Activated T-cell treated with anti-CD3 and anti-CD28 coated beads, Interleukin-2, amount 50 U/mL, for 48 hours (primary cell): ENCODE measurements at regions not wholly inside any gene's neighbourhood (a gene's known extent, or its start where the extent isn't known, plus 50 kb on each side); places are given as distances from the start of the nearest gene placed in this dataset.

ENCODE experiments used
- DNase-seq, 2 experiments: peaks; one replicate each; pipeline ENCODE4 v3.0.0-alpha.2; 2020

DNA sequence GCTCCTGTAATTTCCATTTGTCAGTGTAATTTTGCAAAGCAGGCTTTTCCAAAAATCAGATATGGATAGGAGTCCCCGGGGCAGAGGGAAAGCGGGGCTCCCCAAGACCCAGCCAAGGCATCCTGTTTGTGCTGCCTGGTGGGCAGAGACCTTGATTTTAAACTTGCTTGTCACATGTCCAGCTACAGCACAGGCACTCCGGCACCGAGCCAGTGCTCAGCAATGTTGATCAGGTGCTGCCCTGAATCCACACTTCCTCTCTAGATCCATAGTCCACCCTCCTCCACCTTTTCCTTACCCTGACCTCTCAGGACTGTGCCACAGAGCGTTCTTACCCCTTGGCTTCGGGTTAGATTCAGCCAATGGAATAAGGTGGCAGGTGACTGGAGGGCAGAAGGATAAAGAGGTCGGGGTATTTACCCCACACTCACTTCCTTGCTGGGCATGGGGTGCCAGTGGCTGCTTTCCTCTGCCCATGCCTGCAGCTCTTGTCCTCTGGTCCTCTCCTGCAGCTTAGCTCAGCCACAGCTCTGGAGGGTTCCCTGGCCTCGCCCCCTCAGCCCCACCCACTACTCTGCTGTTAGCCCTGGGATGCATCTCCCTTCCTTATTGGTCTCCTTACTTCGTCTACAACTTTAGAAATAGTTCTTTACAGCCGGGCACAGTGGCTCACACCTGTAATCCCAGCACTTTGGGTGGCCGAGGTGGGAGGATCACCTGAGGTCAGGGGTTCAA lies 80.1 kb downstream of the IRF2BPL start:
- no peak for DNase-seq

DNA sequence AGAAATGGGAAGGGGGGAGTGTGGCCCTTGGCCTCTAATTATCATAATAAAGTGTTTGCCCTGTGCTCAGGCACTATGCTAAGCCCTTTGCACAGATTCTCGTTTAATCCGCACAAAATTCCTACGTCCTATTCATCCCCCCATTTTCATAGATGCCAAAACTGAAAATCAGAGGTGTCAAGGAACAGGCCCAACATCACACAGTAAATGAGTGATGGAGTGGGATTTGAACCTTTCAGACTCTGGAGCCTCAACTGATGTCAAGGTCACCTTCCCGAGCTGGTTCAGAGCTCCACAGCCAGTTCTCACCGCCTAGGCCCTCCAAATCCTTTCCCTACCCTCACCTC lies 80.7 kb downstream of the IRF2BPL start:
- no peak for DNase-seq

DNA sequence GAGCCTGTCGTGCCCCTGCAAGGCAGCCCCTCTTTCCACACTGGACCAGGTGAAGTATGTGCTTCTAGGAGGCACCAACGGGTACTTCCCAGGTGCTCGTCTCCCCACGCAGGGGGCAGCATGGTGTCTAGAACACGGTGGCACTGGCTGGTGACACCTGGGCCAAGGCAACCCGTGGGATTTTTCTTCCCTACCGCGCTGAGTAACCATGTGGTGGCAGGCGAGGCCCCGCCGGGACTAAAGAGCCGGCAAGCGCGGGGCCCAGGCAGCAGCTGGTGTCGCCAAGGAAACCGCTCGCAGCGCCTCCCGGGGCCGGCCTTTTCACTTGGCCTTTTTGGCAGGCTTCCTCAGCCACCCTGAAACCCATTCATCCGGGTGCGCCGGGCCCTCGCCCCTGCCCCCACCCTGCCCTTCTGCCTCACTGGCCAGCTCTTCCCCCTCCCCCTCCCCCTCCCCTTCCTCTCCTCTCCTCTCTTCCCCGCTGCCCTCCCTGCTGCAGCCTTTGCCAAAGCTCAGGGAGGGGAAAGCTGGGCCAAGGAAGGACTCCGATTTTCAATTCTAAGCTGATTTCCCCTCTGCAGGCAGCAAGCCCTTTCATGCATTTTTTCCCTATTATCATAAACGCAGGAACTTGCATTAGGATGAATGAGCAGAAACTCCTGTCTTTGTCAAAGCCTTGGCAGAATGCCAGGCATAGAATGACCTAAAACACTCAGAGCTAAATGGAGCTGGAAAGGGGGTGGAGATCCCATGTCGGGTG lies 81.2 kb downstream of the IRF2BPL start:
- peak; percentile 82 to 87 for DNase-seq

DNA sequence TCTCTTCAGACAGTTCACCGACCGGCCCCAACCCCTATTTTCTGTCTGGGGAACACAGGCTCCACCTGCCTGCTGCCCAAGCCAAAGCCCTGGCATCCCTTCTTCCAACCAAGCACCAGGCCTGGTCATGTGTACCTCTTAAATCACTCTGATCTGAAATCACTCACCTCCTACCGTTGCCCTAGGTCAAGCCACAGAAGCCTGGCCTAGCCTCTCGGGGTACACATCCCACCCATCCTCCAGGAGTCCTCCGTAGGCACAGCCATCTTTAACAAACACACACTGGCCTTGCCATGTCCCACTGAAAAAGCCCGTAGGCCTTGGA lies 81.8 kb downstream of the IRF2BPL start:
- DNase-seq: no peak

DNA sequence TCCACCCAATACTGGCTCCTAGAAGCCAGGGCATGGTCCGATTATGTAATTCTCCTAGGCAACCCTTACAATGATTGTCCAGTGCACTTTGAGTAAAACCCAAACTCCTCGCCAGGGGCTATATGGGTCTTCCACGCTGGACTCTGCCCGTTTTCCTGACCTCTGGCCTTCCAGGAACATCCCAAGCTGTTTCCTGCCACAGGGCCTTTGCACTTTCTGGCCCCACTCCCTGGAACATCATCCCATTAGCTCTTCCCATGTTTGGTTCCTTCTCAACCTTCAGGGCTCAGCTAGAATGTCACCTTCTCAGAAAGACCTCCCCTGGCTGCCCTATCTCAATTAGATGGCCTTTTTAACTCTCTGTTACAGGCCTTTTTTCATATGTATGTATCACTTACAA lies 85.4 kb downstream of the IRF2BPL start:
- DNase-seq: no peak

DNA sequence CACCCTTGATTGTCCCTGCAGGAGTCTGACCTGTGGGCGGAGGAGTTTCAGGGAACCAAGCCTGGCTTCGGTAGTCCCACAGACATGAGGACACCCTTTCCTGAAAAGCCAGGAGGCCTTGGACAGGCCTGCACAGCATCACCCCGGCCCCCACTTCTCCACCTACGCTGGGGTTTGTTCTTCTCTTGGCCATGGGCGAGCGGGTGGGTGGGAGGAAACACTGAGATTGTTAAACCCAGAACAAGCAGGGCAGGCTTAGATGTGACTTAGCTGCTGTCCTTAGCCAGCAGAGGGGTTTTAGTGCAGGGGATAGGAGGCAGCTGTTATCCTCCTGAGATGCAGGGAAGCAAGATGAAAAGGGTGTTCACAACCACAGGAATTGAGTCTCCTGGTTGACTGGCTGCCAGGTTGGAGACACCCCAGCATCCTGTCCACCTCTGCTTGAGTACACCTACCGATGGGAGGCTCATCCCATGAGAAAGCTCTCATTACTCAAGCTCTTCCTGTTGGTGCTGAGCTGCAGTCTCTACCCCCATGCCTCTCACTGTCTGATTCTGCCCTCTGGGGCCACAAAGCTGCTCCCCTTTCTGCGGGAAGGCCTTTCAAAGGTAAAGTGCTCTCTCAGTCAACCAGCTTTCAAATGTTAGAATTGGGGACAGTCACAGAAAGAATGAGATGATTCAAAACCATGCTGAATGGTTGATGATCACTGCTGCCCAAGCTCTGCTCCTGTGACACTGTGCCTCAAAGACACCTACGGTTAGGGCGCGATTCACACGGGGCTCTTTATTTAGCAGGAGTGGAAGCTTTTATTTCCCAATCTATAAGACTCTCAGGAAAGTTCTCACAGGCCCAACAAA lies 86.3 kb downstream of the IRF2BPL start:
- no peak for DNase-seq

DNA sequence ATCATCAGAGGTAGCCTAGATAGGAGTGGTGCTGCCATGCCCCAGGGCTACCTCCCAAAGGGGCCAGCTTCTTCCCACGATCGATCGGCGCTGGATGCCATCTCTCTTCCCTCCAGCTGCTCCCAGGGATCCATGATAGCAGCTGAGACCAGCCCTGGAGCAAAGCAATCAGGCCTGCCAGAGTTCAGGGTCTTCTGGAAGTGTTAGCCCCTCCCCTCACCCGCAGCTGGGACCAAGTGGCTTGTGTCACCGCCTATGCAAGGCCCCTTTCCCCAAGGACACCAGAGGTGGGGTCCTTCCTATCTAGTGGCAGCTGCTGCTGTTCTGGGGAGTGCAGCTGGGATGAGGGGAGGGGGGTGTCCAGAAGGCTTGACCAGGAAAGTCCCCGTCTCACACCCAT lies 87.0 kb downstream of the IRF2BPL start:
- no peak for DNase-seq

DNA sequence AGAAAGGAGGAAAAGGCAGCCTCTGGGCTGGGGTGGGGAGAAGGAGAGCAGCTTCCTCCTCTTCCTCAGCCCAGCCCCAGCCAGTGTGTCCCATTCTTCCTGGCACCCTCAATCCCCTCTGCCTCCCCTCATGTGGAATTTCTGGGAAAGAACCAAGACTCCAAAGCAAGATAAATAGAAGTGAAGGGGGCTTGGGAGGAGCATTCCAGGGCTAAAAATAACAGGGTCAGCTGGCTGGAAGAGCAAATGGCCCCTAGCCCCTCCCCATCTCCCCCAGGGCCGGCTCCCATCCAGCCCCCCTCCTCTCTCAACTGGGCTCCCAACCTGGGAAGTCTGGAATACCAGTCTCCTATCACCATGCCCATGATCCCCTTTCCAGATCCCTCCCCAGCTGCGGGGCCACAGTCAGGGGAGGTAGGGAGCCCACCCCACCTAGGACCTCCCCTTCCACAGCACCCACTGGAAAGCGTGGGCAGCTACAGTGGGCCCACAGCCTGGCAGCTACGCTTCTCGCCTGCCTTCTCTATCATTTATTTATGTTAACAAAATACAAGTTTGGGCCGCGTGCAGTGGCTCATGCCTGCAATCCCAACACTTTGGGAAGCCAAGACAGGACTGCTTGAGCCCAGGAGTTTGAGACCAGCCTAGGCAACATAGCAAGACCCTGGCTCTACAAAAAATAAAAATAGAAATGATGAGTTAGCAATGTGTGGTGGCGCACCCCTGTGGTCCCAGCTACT lies 88.3 kb downstream of the IRF2BPL start:
- no peak for DNase-seq

DNA sequence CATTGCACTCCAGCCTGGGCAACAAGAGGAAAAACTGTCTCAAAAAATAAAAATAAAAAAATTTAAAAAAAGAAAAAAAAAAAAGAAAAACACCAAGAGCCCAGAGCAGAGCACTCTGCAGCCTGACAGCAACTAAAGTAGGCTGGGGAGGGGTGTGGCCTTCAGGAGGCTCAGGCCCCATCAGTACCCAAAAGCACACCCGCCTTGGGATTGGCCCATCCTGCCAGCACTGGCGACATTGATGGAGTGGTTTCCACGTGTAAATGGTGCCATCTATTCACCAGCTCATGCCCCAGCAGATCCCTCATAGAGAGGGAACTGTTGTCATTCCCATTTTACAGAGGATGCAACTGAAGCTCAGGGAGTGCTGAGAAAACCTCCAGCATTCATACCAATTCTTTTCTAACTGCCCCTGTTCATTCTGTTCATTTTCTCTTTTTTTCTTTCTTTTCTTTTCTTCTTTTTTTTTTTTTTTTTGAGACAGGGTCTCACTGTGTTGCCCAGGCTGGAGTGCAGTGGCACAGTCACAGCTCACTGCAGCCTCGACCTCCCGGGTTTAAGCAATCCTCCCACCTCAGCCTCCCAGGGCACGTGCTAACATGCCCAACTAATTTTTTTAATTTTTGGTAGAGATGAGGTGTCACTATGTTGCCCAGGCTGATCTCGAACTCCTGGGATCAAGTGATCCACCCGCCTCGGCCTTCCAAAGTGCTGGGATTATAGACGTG lies 89.3 kb downstream of the IRF2BPL start:
- DNase-seq: no peak

DNA sequence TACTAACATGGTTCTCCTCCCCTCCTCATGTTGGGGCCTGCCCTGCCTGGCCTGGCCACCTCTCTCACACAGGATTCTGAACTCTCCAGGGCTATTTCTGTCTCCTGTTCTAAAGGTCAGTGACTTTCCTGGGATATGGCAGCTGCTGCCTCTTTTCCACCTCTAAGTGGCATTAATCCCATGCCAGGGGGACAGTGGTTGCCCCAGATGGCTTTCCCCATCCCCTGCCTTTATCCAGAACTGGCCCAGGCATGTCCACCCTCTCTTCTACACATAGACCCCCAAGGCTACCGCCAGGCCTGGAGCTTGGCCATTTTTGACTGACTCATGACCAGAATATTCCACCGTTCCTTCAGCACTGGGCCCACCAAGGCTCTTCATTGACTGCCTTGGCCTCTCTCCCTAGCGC lies 90.4 kb downstream of the IRF2BPL start:
- no peak for DNase-seq

DNA sequence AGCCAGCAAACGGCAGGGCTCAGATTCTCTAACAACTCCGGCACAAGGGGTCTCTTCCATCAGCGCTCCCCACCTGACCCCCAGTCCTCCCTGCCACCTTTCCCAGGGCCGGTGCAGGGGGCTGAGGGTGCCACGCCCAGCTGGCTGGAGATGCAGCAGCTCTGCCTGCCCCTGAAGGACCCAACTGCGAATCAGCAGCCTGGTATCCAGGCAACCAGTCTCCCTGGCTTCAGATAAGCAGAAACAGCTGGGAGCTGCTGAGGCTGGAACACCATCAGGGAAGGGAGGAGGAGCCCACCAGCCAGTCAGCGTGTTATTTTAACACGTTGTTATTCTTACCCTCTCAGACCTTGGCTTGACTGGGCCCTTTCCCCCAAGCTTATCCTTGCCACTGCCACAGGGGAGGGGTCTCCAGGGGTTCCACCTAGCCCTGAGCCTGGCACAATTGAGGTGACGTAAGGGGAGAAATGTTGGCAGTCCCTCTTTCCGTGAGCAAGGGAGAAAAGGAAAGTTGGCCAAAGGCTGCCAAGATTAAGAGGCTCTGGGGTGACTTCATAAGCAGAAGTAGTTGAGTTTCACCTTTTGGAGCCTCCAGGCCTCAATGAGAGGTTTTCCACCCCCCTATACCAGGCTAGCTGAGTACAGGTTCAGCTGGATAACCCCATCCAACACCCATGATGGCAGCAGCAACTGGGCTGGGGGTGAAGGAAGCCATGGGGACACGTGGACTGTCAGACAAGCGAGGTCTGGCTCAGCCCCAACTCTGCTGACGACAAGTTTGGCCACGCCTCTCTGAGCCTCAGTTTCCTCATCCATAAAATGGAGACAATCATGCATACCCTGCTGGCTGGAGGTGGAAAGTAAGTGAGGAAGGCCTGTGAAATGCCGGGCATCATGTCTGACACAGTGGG lies 91.1 kb downstream of the IRF2BPL start:
- no peak for DNase-seq

DNA sequence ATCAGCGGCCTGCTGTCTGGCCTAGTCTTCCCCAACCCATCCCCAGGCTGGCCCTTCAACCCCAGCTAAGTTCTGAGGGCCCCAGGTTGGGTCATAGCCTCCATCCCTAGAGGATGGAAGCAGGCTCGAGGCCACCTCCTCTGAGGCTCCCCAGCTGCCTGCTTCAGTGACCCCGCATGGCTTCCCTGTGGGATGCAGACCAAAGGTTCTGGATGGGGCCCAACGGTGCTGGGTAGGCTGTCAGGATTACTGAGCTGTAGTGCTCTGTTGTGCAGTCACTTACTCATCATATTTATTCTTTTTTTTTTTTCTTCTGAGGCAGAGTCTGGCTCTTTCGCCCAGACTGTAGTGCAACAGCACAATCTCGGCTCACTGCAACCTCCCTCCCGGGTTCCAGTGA lies 92.0 kb downstream of the IRF2BPL start:
- DNase-seq: no peak

DNA sequence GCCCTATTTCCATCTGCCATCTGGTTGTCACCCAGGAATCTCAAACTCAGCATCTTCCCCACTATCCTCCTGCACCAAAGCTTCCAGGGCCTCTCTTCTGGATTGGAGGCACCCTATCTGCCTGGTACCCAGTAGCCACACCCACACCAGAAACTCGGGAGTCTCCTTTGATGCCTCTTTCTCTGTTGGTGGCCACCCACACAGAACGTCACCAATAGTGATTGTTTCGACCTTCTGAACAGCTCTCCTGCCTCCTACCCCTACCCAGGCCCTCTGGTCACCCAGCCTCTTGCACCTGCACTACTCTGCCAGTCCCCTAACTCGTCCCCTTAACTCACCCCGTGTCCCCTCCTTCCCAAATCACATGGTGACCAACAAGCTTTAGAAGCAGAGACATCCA lies 95.0 kb downstream of the IRF2BPL start:
- DNase-seq: no peak

DNA sequence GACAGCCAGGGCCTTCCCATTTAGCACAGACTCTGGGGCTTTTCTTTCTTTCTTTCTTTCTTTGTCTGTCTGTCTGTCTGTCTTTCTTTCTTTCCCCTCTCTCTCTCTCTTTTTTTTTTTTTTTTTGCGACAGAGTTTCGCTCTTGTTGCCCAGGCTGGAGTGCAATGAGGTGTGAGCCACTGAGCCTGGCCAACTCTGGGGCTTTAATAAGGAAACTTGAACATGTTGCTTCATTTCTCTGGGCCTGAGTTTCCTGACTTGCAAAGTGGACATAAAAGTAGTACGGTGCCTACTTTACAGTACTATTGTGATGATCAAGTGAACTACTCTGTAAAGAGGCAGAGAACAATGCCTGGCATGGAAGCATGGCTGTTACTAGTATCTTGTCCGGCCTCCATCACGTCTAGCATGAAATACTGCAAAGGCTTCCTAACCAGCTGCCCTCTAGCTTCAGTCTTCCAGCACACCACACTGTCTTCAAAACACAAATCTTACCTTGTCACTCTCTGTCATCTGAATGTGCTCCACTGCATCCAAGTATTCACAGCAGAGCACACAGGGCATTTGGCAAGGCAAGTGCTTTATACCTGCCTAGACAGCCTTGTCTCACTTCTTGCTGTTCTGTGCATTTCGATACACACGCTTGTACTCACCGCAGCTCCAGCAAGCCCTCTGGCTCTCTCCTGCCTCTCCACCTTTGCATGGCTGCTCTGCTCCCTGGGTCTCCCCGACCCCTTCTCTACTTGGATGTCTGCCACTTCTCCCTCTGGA lies 96.7 kb downstream of the IRF2BPL start:
- DNase-seq: no peak

DNA sequence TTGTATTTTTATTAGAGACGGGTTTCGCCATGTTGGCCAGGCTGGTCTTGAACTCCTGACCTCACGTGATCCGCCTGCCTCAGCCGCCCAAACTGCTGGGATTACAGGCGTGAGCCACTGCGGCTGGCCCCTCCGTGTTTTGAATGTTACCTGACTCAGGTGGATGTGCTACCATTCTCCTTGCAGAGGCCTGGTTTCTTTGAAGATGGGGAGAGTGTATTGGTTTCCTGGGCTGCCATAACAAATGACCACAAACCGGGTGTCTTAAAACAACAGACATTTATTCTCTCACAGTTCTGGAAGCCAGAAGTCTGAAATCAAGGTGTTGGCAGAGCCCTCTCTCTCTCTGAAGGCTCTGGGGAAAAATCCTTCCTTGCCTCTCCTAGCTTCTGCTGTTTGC lies 98.0 kb downstream of the IRF2BPL start:
- no peak for DNase-seq

DNA sequence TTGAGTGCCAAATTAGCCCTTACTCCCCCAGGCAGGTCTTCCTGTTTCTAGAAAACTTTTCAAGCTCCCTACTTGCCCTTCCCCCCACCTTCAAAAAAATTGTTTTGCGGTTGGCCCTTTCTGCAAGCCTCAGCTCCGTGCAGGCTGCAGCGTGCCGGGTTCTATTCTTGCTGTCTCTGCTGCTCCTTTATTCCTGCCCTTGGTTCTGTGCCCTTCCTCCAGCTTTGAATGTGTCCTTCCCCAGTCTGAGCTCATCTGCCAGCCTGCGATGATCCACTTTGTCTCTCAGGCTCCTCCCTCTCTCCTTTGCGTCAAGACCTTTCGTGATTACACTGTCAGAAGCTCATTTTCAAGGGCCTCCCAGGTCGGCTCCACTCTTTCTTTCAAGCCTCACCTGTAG lies 98.6 kb downstream of the IRF2BPL start:
- DNase-seq: peak; percentile 52 to 61

DNA sequence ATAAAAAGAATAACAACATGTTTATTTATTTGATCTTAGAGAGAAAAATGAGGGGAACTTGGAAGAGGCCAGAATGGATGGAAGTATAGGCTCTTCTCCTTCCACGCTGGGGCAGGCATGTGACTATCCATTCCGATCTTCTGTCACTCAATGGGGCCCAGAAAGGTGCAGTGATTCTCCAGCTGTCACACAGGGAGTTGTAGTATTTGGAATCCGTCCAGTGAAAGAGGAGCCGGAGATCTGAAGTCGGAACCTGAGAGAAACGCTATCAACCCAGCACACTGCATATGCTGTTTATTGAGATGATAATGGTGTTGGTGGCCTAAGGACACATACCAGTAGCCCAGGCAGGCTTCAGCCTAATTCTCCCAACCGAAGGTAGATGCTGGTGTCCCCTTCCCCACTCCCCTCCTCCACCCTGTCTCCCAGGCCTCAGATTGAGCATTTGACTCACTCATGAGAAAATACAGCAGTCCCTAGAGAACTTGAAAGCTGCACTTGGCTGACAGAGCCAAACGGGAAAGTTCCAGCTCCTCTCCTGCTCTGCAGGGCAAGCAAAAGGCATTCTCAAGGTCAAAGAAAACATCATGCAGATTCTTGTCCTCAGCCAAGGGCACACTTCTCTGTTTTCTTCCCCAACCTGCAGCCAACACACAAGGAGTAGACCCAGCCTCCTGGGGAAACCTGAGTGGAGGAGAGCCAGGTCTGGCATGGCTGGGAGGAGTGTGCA lies 100.4 kb downstream of the IRF2BPL start:
- no peak for DNase-seq

DNA sequence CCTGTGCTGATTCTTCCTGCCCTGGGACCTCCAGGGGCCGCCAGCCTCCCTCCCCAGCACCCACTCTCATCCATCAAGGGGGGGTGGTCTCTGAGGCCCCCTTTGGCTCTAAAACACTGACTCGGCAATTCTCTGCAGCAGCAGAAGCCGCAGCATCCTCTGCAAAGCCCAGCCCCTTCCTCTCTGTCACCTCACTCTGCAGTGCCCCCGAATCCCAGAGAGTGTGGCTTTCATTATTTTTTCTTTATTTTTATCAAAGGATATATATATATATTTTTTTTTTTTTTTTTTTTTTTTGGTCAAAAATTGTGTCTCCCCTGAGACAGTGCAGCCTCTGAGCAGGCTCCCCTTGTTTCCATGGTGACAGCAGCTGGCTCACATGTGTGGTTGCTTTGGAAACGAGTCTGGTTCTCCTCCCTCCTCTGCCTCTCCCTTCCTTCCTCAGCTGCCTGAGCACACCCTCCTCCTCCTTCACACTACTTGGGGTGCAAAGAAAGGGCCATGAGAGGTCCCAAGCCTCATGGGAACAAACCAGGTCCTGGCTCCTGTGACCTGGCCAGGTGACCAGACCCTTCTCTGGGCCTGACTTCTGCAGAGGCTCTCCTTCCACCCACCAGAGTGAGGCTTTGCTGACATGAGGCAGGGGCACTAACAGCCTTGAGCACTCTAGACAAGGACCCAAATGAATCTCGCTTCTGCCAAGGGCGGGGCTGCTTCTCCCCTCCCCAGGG lies 100.5 kb downstream of the LRRC74A start:
- DNase-seq: peak in 1 of 2 experiments; percentile 53

DNA sequence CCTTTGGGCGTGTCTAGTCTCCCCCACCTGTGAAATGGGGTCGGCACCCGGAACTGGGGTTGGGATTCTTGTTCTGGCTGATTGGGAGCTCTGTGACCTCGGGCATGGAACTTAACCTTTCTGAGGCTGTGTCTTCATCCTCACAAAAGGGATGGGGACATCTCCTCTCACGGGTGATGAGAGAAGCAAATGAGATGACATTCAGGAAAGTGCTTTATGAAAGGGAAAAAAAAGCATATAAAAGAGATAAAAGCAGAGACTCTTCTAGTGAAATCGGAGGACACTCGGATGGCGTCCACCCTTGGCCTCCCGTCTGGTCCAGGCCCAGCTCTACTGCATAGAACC lies 98.9 kb downstream of the LRRC74A start:
- DNase-seq: no peak
